Putamen (tissue), 1 donor: ENCODE measurements at regions not wholly inside any gene's neighbourhood (a gene's known extent, or its start where the extent isn't known, plus 50 kb on each side); places are given as distances from the start of the nearest gene placed in this dataset.

Source experiments
- DNase-seq: peaks from one replicate; pipeline ENCODE4 v3.0.0-alpha.2; 2016; ENCODE audit warnings: low spot score

DNA sequence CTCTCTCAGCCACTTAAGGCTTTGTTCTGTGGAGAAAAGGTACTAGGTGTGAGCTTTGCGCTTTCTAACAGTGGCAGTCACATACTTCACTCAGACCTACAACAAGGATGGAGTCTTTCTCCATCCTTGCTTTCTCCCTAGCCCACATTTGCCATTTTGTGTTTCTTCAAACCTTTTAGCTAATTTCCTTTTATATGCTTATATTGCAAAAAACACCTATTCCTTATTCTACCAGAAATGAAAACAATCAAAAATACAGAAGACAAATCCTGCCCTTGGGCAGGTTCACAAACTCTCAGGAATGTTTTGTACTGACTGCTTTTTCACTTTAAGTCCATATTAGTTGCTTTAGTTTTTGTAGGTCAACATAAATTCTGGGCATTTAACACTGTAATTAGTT, 914.2 kb downstream of the SQOR start:
- no peak for DNase-seq

DNA sequence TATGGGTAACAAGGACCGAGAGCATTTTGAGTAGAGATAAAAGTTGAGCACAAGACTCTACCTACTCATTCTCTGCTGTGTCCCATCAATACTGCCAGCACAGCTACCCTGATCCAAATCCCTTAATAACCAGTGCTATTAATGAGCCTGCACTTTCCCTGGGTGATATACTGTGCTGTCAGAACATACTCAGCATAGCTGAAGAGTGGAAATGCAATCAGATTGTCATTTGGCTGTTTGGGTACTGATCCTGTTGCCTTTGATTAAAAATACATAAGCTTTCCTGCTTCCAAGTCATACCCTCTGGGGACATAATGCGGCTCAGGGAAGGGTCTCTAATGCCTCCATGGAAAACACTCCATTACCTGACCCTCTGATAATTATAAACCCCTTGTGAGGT, 917.5 kb downstream of the SQOR start:
- DNase-seq: no peak

- DNase-seq: no peak
These were observed 920.7 kb downstream of the SQOR start for GRCh38 chr15:46555547-46555946.

DNA sequence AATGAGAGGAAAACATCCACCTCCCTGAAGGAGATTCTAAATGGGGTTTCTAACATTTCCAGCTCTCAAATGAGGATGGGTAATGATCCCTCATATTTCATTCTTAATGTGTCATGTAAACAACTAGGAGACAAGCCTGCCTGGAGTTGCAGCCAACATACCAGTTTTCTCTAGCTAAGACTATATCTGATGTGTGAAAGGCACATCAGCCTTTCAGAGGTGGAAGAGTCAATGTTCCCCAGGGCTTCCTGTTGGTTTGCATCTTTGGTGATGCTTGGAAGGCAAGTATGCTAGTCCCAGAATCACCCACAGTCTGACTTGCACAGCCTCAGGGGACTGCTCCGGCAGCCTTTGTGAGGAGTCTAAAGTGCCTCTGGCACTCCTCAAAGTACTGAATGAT, 921.2 kb downstream of the SQOR start:
- DNase-seq: no peak

- DNase-seq: no peak
These were observed 921.9 kb downstream of the SQOR start for GRCh38 chr15:46556559-46557379.

- DNase-seq: no peak
These were observed 933.1 kb downstream of the SQOR start for GRCh38 chr15:46567968-46568367.

GRCh38 chr15:46569781-46570180, 935.0 kb downstream of the SQOR start:
- DNase-seq: no peak

- no peak for DNase-seq
These were observed 942.0 kb downstream of the SQOR start for GRCh38 chr15:46576646-46577395.

- no peak for DNase-seq
These were observed 942.9 kb downstream of the SQOR start for GRCh38 chr15:46577767-46578166.

GRCh38 chr15:46580487-46580886, 945.7 kb downstream of the SQOR start:
- no peak for DNase-seq

DNA sequence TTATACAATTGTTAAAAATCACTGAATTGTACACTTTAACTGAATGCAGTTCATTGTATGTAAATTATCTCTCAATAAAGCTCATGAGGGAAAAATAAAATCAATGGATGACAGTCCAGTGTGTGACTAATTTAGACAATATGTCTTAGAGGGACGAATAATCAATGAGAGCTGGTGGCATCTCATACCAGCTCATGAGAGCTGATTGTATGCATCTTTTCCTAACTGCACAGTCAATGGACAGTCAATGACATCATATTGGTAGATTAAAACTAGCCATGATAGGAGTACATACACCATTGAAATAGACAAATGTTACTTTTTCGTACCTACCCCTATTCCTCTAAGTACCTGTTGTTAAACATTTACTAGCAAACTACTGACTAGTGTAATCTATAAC, 946.1 kb downstream of the SQOR start:
- no peak for DNase-seq

DNA sequence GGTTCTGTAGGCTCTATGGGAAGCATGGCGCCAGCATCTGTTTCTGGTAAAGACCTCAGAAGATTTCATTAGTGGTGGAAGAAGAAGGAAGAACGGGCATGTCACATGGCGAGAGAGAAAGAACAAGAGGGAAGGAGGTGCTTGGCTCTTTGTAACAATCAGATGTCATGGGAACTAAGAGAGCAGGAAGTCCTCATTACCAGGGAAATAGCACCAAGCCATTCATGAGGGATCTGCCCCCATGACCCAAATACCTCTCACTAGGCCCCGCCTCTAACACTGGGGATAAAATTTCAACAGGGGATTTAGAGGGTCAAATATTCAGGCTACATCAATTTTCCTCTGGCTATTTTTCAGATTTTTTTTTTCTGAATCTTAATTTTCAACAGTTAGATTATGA, 954.3 kb downstream of the SQOR start:
- DNase-seq: no peak

GRCh38 chr15:46591462-46591861, 956.6 kb downstream of the SQOR start:
- no peak for DNase-seq

- DNase-seq: no peak
These were observed 960.2 kb downstream of the SQOR start for GRCh38 chr15:46595016-46595415.

DNA sequence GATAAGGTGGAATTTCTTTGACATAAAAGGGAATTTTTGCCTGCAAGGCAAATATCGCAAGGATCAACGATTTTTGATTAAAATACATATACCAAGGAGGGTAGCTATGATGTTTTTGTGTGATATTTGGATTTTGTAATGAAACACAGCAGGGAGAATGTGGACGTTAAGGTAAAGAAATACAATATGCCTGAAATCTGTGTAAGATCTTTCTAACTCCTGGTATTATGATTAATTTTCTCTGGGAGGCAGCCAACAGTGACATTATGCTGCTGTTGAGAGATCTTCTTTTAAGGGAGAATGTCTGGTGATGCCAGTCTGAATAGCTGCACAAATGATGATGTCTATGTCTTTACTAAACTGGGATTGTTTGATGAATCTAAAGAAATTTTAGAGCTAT, 972.2 kb downstream of the SQOR start:
- DNase-seq: no peak

DNA sequence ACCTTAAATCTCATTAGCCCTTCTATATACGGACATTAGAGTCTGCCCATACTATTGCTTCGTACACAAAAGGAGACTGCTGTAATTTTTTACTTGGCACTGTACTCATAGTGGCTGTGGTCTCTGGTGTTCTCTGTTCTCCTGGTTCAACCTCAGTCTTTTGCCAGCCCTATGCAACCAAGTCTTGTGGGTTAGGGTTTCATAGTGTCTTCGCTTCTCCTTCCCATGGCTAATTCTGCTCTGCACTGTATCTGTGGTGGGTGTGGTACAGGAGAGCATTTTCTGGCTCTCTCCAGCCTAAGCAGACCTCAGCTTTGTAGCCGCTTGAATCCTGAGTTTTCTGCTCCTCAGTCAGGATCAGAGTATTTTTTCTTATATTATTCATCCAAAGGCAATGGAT, 981.2 kb downstream of the SQOR start:
- no peak for DNase-seq

DNA sequence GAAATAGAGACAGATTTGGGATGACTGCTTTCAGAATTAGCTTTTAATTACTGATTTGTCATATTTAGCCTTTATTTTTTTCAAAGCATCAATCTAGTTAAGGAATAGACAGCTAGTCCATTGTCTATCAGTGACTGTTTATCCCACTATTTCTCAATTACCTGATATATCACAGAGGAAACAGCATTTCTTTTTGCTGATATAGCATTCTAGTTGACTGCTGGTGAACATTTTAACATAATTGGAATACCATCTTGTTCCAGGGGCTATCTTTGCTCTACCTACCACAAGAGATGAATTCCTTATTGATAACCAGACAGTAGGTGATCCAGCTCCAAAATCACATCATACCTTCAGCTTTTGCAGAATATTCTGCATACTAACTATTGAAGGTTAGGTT, 982.7 kb downstream of the SQOR start:
- no peak for DNase-seq

DNA sequence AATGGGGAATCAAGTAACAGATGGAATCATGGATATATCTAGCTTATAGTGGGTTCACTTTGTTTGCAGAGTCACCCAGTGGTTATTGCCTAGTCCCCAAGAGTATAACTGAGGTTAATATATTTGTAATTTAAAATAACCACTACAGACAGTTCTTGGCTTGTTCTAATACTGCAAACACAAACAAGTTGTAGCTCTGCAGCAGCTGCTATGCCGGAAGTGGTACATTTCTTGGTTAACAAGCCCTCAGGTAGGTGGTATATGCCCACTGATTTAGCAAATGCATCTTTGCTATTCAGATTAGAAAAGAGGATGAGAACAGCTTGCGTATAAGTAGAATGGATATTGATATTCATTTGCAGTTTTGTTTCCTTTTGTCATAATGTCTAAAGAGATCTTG, 984.2 kb downstream of the SQOR start:
- no peak for DNase-seq

DNA sequence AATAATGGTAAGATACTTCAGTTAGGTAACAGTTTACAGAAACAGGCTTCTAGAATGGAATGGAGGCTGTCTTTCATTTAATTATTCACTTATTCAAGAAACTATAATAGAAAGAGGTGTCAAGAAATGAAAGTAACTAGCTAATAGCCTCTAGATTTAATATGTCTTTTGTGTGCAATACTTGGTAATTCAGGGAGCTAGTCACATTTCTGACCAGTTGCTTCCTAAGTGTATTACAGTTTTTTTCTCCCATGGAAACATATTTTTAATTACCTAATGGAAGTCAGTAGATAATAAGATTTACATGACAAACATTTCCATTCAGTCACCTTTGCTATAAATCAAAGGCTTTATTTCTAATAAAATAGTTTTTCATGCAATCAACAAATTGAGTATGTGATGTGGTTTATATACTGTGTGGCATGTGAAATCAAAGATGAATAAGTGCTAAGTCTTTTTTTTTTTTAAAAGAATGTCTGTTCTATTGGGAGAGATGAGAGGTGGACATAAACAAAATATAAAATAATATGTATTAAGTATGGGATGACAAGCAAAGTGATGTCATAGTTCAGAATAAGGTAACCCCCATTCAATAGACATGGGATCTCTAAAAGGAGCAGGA, 985.7 kb downstream of the SQOR start:
- no peak for DNase-seq

- DNase-seq: no peak
These were observed 988.0 kb downstream of the SQOR start for GRCh38 chr15:46622851-46623250.

- no peak for DNase-seq
These were observed 1001.4 kb downstream of the SQOR start for GRCh38 chr15:46636206-46636605.

DNA sequence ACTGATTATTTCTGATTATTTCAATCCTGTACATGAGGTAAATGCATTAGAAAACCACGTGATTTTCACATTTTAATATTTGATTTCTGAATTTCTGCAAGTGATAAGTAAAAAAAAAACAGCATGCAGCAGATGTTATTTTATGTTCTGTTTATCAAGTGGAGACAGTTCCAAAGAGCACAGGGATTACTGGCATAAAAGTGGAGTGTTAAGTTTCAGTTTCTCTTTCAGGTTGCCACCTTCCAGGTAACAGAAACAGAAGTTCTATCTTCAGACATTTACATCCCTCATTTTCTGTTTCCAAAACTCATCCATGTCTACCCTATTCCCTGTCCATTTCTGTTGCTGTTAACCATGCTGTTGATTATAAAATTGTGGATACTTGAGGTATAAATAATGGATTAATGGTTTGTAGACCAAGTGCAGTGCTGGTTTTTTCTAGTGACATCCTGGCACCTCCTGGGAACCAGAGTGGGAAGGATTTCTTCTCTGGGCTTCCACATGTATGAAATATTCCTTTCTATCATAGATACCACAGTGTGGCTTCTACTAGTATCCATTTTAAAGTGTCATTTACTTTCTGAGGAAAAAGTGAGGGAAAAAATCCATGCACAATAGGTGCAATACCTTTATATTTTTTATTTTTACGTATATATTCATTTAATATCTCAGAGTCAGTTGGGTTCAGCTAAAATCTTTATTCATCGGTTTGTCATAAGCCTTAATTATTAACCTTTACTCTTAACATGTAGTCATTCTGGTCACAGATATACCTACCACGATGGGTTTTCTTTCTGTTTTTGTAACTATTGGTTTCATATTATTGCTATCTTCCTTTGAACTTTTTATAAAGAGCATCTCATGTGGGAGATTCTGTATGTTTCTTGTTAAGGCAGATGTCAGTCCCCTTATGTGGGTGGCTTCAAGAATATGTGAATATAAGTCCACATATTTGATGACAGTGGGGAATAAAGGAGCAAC, 1010.0 kb downstream of the SQOR start:
- DNase-seq: no peak
